Renal cortex interstitium (tissue), 11 donors: ENCODE measurements at regions not wholly inside any gene's neighbourhood (a gene's known extent, or its start where the extent isn't known, plus 50 kb on each side); places are given as distances from the start of the nearest gene placed in this dataset.
"Not testable (repeated sequence)": the region's sequence is repeated elsewhere in the genome, so short reads cannot be mapped to it uniquely, and the experiment has no call there.

Experiments
- DNase-seq, 11 donors: peaks; one replicate each; pipeline ENCODE4 v3.0.0-alpha.2; 2013; ENCODE audit warnings: low read depth in 9 of 11, low spot score in 4 of 11; ENCODE audit errors: extremely low read depth in 1 of 11

- no peak for DNase-seq
These were observed 588.3 kb upstream of the TMPRSS15 start for GRCh38 chr21:18991846-18992245.

- DNase-seq, result no peak
These were observed 606.7 kb upstream of the TMPRSS15 start for GRCh38 chr21:19010251-19010650.

- DNase-seq, result no peak
These were observed 607.4 kb upstream of the TMPRSS15 start for GRCh38 chr21:19010996-19011395.

GRCh38 chr21:19011451-19011850 is 607.9 kb upstream of the TMPRSS15 start:
- DNase-seq, result no peak

- no peak for DNase-seq
These were observed 610.3 kb upstream of the TMPRSS15 start for GRCh38 chr21:19013916-19014315.

- no peak for DNase-seq
These were observed 614.9 kb upstream of the TMPRSS15 start for GRCh38 chr21:19018529-19018928.

- no peak for DNase-seq
These were observed 619.4 kb upstream of the TMPRSS15 start for GRCh38 chr21:19022978-19023377.

- DNase-seq, result no peak
These were observed 623.3 kb upstream of the TMPRSS15 start for GRCh38 chr21:19026911-19027310.

GRCh38 chr21:19029816-19030215 is 626.2 kb upstream of the TMPRSS15 start:
- no peak for DNase-seq

GRCh38 chr21:19031953-19032352 is 628.4 kb upstream of the TMPRSS15 start:
- DNase-seq, result no peak

- DNase-seq, result no peak
These were observed 630.5 kb upstream of the TMPRSS15 start for GRCh38 chr21:19034041-19034440.

- DNase-seq, result no peak
These were observed 631.0 kb upstream of the TMPRSS15 start for GRCh38 chr21:19034560-19034959.

GRCh38 chr21:19045876-19046275 is 642.3 kb upstream of the TMPRSS15 start:
- no peak for DNase-seq

GRCh38 chr21:19048098-19048672 is 644.6 kb upstream of the TMPRSS15 start:
- DNase-seq, result no peak

- no peak for DNase-seq
These were observed 646.0 kb upstream of the TMPRSS15 start for GRCh38 chr21:19049567-19049966.

- no peak for DNase-seq
These were observed 661.6 kb upstream of the TMPRSS15 start for GRCh38 chr21:19065164-19065563.

- DNase-seq, result no peak
These were observed 672.4 kb upstream of the TMPRSS15 start for GRCh38 chr21:19076031-19076430.

GRCh38 chr21:19109694-19110093 is 706.1 kb upstream of the TMPRSS15 start:
- no peak for DNase-seq

- DNase-seq, result not testable (repeated sequence)
These were observed 715.7 kb upstream of the TMPRSS15 start for GRCh38 chr21:19119259-19119658.

GRCh38 chr21:19120591-19120990 is 717.0 kb upstream of the TMPRSS15 start:
- DNase-seq, result no peak

- DNase-seq, result no peak
These were observed 718.8 kb upstream of the TMPRSS15 start for GRCh38 chr21:19122356-19122755.

GRCh38 chr21:19123053-19123452 is 719.5 kb upstream of the TMPRSS15 start:
- no peak for DNase-seq
